Endothelial cell of umbilical vein (primary cell): ENCODE measurements at regions not wholly inside any gene's neighbourhood (a gene's known extent, or its start where the extent isn't known, plus 50 kb on each side); places are given as distances from the start of the nearest gene placed in this dataset.

Experiments used
- EZH2 ChIP-seq: IDR thresholded peaks from 2 replicates; pipeline ENCODE4 v1.6.1; 2012; ENCODE audit warnings: borderline replicate concordance, low read depth, mild to moderate bottlenecking, moderate library complexity, low read length, inconsistent platforms; ENCODE audit not compliant: severe bottlenecking
- JUN ChIP-seq: IDR thresholded peaks from 2 replicates; pipeline ENCODE4 v1.6.1; 2011; ENCODE audit warnings: borderline replicate concordance, low read depth; ENCODE audit not compliant: insufficient read length, insufficient read depth
- MYC ChIP-seq: IDR thresholded peaks from one replicate; pipeline ENCODE4 v1.6.1; 2011; ENCODE audit warnings: mild to moderate bottlenecking, low read depth, low read length
- POLR2A ChIP-seq: IDR thresholded peaks from 2 replicates; pipeline ENCODE4 v1.6.1; 2012; ENCODE audit warnings: low read depth, mild to moderate bottlenecking, control low read depth, low read length
- POLR2AphosphoS5 ChIP-seq: IDR thresholded peaks from 2 replicates; pipeline ENCODE4 v1.6.1; 2012; ENCODE audit warnings: low read depth, mild to moderate bottlenecking, control low read depth, low read length, moderate library complexity; ENCODE audit not compliant: insufficient read depth
- TF ChIP-seq, protein P1 (sequence below): IDR thresholded peaks from 2 replicates; pipeline ENCODE4 v1.6.1; 2011; ENCODE audit not compliant: insufficient read depth, insufficient read length
- TF ChIP-seq, protein P2 (sequence below), 2 donors: IDR thresholded peaks; 1 replicate in 1 of 2; 2 replicates in 1 of 2; pipeline ENCODE4 v1.5.1; 2011; ENCODE audit warnings: low read length in 2 of 2, mild to moderate bottlenecking in 2 of 2, moderate library complexity in 2 of 2, control low read depth in 1 of 2, inconsistent platforms in 1 of 2, low read depth in 1 of 2; ENCODE audit not compliant: insufficient read depth in 1 of 2; ENCODE audit errors: extremely low read depth in 1 of 2

DNA sequence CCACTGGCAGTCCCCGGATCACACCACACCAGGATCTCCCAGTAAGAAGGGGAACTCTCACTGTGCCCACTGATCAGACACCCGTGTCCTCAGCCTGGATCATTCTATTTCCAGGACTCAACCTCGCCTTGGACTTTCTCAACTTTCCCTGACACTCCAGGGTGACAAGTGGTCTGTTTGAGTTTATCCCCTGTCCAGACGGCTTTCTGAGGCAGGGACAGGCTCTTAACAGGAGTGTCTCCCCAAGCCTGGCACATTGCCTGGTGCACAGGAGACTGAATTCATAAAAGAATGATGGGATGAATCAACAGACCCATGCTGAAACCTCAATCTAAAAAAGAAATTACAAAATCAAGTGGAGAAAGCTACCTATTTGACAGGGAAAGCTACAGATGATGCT is 606.6 kb downstream of the EFNB2 start:
- TF ChIP-seq, protein P1, sequence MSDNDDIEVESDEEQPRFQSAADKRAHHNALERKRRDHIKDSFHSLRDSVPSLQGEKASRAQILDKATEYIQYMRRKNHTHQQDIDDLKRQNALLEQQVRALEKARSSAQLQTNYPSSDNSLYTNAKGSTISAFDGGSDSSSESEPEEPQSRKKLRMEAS = no peak
- TF ChIP-seq, protein P2, sequence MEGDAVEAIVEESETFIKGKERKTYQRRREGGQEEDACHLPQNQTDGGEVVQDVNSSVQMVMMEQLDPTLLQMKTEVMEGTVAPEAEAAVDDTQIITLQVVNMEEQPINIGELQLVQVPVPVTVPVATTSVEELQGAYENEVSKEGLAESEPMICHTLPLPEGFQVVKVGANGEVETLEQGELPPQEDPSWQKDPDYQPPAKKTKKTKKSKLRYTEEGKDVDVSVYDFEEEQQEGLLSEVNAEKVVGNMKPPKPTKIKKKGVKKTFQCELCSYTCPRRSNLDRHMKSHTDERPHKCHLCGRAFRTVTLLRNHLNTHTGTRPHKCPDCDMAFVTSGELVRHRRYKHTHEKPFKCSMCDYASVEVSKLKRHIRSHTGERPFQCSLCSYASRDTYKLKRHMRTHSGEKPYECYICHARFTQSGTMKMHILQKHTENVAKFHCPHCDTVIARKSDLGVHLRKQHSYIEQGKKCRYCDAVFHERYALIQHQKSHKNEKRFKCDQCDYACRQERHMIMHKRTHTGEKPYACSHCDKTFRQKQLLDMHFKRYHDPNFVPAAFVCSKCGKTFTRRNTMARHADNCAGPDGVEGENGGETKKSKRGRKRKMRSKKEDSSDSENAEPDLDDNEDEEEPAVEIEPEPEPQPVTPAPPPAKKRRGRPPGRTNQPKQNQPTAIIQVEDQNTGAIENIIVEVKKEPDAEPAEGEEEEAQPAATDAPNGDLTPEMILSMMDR (IDR thresholded peaks at IDR 0.05; ENCODE audit: extremely low read depth in 1 of 2, insufficient read depth in 1 of 2, low read depth in 1 of 2, low read length in 2 of 2) = no peak
- TF ChIP-seq EZH2 (no peak), POLR2AphosphoS5 (no peak), JUN (no peak), POLR2A (no peak), MYC (no peak)
